BLaER1 treated with 17β-estradiol and CSF1 and Interleukin-3, amounts not matched to agents 10 nM and 100 nM (cell line): ENCODE measurements at regions not wholly inside any gene's neighbourhood (a gene's known extent, or its start where the extent isn't known, plus 50 kb on each side); places are given as distances from the start of the nearest gene placed in this dataset.

Source experiments
- H3K27ac ChIP-seq, 11 experiments: shearing (Covaris generic); formaldehyde crosslinking; 2 replicates each; pipeline ENCODE4 v1.8.1; 2022
- H3K27me3 ChIP-seq, 11 experiments: shearing (Covaris generic); formaldehyde crosslinking; 2 replicates each; pipeline ENCODE4 v1.8.1; 2022
- H3K36me3 ChIP-seq, 11 experiments: shearing (Covaris generic); formaldehyde crosslinking; 2 replicates each; pipeline ENCODE4 v1.8.1; 2022
- H3K4me1 ChIP-seq, 10 experiments: shearing (Covaris generic); formaldehyde crosslinking; 2 replicates each; pipeline ENCODE4 v1.8.1; 2022
- H3K4me2 ChIP-seq, 11 experiments: shearing (Covaris generic); formaldehyde crosslinking; 2 replicates each; pipeline ENCODE4 v1.8.1; 2022
- H3K4me3 ChIP-seq, 10 experiments: shearing (Covaris generic); formaldehyde crosslinking; 2 replicates each; pipeline ENCODE4 v1.8.1; 2022
- H3K9ac ChIP-seq, 11 experiments: shearing (Covaris generic); formaldehyde crosslinking; 2 replicates each; pipeline ENCODE4 v1.8.1; 2022
- H3K9me3 ChIP-seq, 11 experiments: shearing (Covaris generic); formaldehyde crosslinking; replicated peaks in 1 of 11; 2 replicates each; pipeline ENCODE4 v1.8.1; 2022
- H4K20me1 ChIP-seq, 11 experiments: shearing (Covaris generic); formaldehyde crosslinking; 2 replicates each; pipeline ENCODE4 v1.8.1; 2022
- Cebpa-rat ChIP-seq, 11 experiments: shearing (Covaris generic); IDR thresholded peaks; 2 replicates each; pipeline ENCODE4 v1.8.1; 2022

GRCh38 chr5:120955795-120956194 lies 491.7 kb downstream of the PRR16 start:
- H3K4me2 ChIP-seq, result no peak overlapping the region
- no peak for TF ChIP-seq Cebpa-rat (IDR thresholded peaks at IDR 0.05)
- no peak overlapping the region for H3K27ac ChIP-seq
- H3K36me3 ChIP-seq, result no peaks in the 10 kb centered on the region; a peak in 1 of 22 replicates
- H3K9me3 ChIP-seq, result peaks cover 24 to 32% (median 27%) of the 10 kb centered on the region in 11 experiments
- no peaks in the 10 kb centered on the region for H4K20me1 ChIP-seq
- no peak overlapping the region for H3K4me3 ChIP-seq
- no peaks in the 10 kb centered on the region for H3K4me1 ChIP-seq
- no peaks in the 10 kb centered on the region for H3K27me3 ChIP-seq
- H3K9ac ChIP-seq, result no peak overlapping the region

GRCh38 chr5:120958877-120959485 lies 494.9 kb downstream of the PRR16 start:
- Histone ChIP-seq H3K9ac (no peak overlapping the region), H4K20me1 (no peaks in the 10 kb centered on the region), H3K4me3 (no peak overlapping the region), H3K27ac (no peak overlapping the region), H3K4me2 (no peak overlapping the region), H3K27me3 (no peaks in the 10 kb centered on the region), H3K4me1 (no peaks in the 10 kb centered on the region), H3K9me3 (peaks cover under 1 to 7% (median 4%) of the 10 kb centered on the region in 11 experiments; a peak in 20 of 22 replicates), H3K36me3 (no peaks in the 10 kb centered on the region)
- no peak for TF ChIP-seq Cebpa-rat (IDR thresholded peaks at IDR 0.05)

GRCh38 chr5:120960510-120960909 lies 496.4 kb downstream of the PRR16 start:
- TF ChIP-seq Cebpa-rat (IDR thresholded peaks at IDR 0.05), result no peak
- no peak overlapping the region for H3K9ac ChIP-seq
- H3K9me3 ChIP-seq, result peaks cover 0 to 6% (median 0%) of the 10 kb centered on the region in 11 experiments; a peak in 1 of 22 replicates
- H3K4me3 ChIP-seq, result no peak overlapping the region
- no peaks in the 10 kb centered on the region for H4K20me1 ChIP-seq
- H3K36me3 ChIP-seq, result no peaks in the 10 kb centered on the region
- no peaks in the 10 kb centered on the region for H3K27me3 ChIP-seq
- no peaks in the 10 kb centered on the region for H3K4me1 ChIP-seq
- H3K4me2 ChIP-seq, result no peak overlapping the region
- no peak overlapping the region for H3K27ac ChIP-seq

- no peak for TF ChIP-seq Cebpa-rat (IDR thresholded peaks at IDR 0.05)
- Histone ChIP-seq H4K20me1 (no peaks in the 10 kb centered on the region), H3K4me3 (no peak overlapping the region), H3K27me3 (no peaks in the 10 kb centered on the region), H3K27ac (no peak overlapping the region), H3K9me3 (peaks cover 0 to 6% (median 0%) of the 10 kb centered on the region in 11 experiments; a peak in 1 of 22 replicates), H3K36me3 (no peaks in the 10 kb centered on the region), H3K4me2 (no peak overlapping the region), H3K4me1 (no peaks in the 10 kb centered on the region), H3K9ac (no peak overlapping the region)
These were observed 503.3 kb downstream of the PRR16 start for GRCh38 chr5:120967366-120967765.

GRCh38 chr5:120974690-120975089 lies 510.6 kb downstream of the PRR16 start:
- Histone ChIP-seq H3K4me1 (no peaks in the 10 kb centered on the region), H3K4me3 (no peak overlapping the region), H3K4me2 (no peak overlapping the region), H3K9me3 (no peaks in the 10 kb centered on the region), H3K36me3 (no peaks in the 10 kb centered on the region), H4K20me1 (no peaks in the 10 kb centered on the region), H3K27ac (no peak overlapping the region), H3K27me3 (no peaks in the 10 kb centered on the region), H3K9ac (no peak overlapping the region)
- TF ChIP-seq Cebpa-rat (IDR thresholded peaks at IDR 0.05), result no peak

- no peak overlapping the region for H3K9ac ChIP-seq
- H3K27ac ChIP-seq, result no peak overlapping the region
- no peaks in the 10 kb centered on the region for H3K9me3 ChIP-seq
- TF ChIP-seq Cebpa-rat (IDR thresholded peaks at IDR 0.05), result no peak
- H4K20me1 ChIP-seq, result no peaks in the 10 kb centered on the region
- no peak overlapping the region for H3K4me3 ChIP-seq
- H3K27me3 ChIP-seq, result no peaks in the 10 kb centered on the region
- H3K4me1 ChIP-seq, result peaks cover 0 to 25% (median 0%) of the 10 kb centered on the region in 10 experiments; a peak in 7 of 20 replicates
- H3K4me2 ChIP-seq, result no peak overlapping the region
- H3K36me3 ChIP-seq, result no peaks in the 10 kb centered on the region
These were observed 518.3 kb downstream of the PRR16 start for GRCh38 chr5:120982351-120982750.

GRCh38 chr5:120985526-120985925 lies 521.4 kb downstream of the PRR16 start:
- Histone ChIP-seq H3K9me3 (no peaks in the 10 kb centered on the region), H3K9ac (no peak overlapping the region), H3K27me3 (no peaks in the 10 kb centered on the region), H3K36me3 (no peaks in the 10 kb centered on the region), H3K4me1 (peaks cover 0 to 32% (median 0%) of the 10 kb centered on the region in 10 experiments; a peak in 7 of 20 replicates), H4K20me1 (no peaks in the 10 kb centered on the region), H3K4me2 (peak overlapping the region in 4 of 11 experiments; percentile 33 to 78 (median 50); a peak in 7 of 22 replicates), H3K4me3 (no peak overlapping the region), H3K27ac (peak overlapping the region in 1 of 11 experiments; percentile 61; a peak in 2 of 22 replicates)
- TF ChIP-seq Cebpa-rat (IDR thresholded peaks at IDR 0.05), result no peak

GRCh38 chr5:120988491-120988890 lies 524.4 kb downstream of the PRR16 start:
- no peak overlapping the region for H3K27ac ChIP-seq
- no peaks in the 10 kb centered on the region for H3K27me3 ChIP-seq
- no peaks in the 10 kb centered on the region for H3K36me3 ChIP-seq
- no peak for TF ChIP-seq Cebpa-rat (IDR thresholded peaks at IDR 0.05)
- no peak overlapping the region for H3K4me3 ChIP-seq
- no peak overlapping the region for H3K4me2 ChIP-seq
- H3K9me3 ChIP-seq, result no peaks in the 10 kb centered on the region
- peaks cover 0 to 32% (median 0%) of the 10 kb centered on the region in 10 experiments; a peak in 7 of 20 replicates for H3K4me1 ChIP-seq
- H4K20me1 ChIP-seq, result no peaks in the 10 kb centered on the region
- H3K9ac ChIP-seq, result no peak overlapping the region

GRCh38 chr5:120988941-120989340 lies 524.8 kb downstream of the PRR16 start:
- no peaks in the 10 kb centered on the region for H3K27me3 ChIP-seq
- no peak overlapping the region for H3K9ac ChIP-seq

GRCh38 chr5:120991569-120991968 lies 527.5 kb downstream of the PRR16 start:
- Histone ChIP-seq H4K20me1 (no peaks in the 10 kb centered on the region), H3K4me1 (peaks cover 0 to 15% (median 0%) of the 10 kb centered on the region in 10 experiments; a peak in 6 of 20 replicates), H3K4me3 (no peak overlapping the region), H3K27ac (no peak overlapping the region), H3K4me2 (no peak overlapping the region), H3K9ac (no peak overlapping the region), H3K27me3 (no peaks in the 10 kb centered on the region), H3K9me3 (no peaks in the 10 kb centered on the region), H3K36me3 (no peaks in the 10 kb centered on the region)
- TF ChIP-seq Cebpa-rat (IDR thresholded peaks at IDR 0.05), result no peak

More at GRCh38 chr5:120988941-120989340, 524.8 kb downstream of the PRR16 start:
- H3K27ac ChIP-seq, result no peak overlapping the region
- H3K36me3 ChIP-seq, result no peaks in the 10 kb centered on the region
- no peaks in the 10 kb centered on the region for H4K20me1 ChIP-seq
- no peak overlapping the region for H3K4me3 ChIP-seq
- peaks cover 0 to 32% (median 0%) of the 10 kb centered on the region in 10 experiments; a peak in 7 of 20 replicates for H3K4me1 ChIP-seq
- no peak for TF ChIP-seq Cebpa-rat (IDR thresholded peaks at IDR 0.05)
- H3K9me3 ChIP-seq, result no peaks in the 10 kb centered on the region
- H3K4me2 ChIP-seq, result no peak overlapping the region
